IMR-90 (cell line): ENCODE measurements at regions not wholly inside any gene's neighbourhood (a gene's known extent, or its start where the extent isn't known, plus 50 kb on each side); places are given as distances from the start of the nearest gene placed in this dataset.
A peak's percentile ranks its signal among the peaks of the same experiment; 100 is the strongest.

Experiments
- ATAC-seq: fragments of 200-7000 bp; cut with Tn5 transposase; 2 replicates; pipeline ENCODE4 v1.9.1; 2020; ENCODE audit warnings: low read depth, mild to moderate bottlenecking, moderate library complexity
- BruUV-seq: library from RNA; stranded (reverse); fragments of 400-500 nt; replicated peaks from 2 replicates; lab custom pipeline; 2021; lab: Mats Ljungman, UMichigan
- CTCF ChIA-PET: fragments of 300-600 bp; formaldehyde crosslinking; extraction: SDS; loops from one replicate; lab custom pipeline; 2021; ENCODE audit warnings: antibody characterized with exemption; lab: Yijun Ruan, JAX
- POLR2A ChIA-PET: fragments of 300-600 bp; sonication (Branson Sonifier 250); formaldehyde crosslinking; loops from one replicate; lab custom pipeline; 2022; ENCODE audit warnings: antibody characterized with exemption; ENCODE audit not compliant: unreplicated experiment; lab: Charles Lee
- DNase-seq: peaks from one replicate; pipeline ENCODE4 v3.0.0; 2013
- H2AFZ ChIP-seq: replicated peaks from 2 replicates; pipeline ENCODE3; 2013; ENCODE audit warnings: low read length, mild to moderate bottlenecking; ENCODE audit not compliant: poor library complexity
- H2AK5ac ChIP-seq: 2 replicates; pipeline ENCODE4 v1.6.1; 2013; ENCODE audit warnings: low read depth, low read length, inconsistent platforms
- H2AK9ac ChIP-seq: replicated peaks from 2 replicates; pipeline ENCODE3; 2013; ENCODE audit warnings: mild to moderate bottlenecking, low read depth, low read length, moderate library complexity; ENCODE audit not compliant: poor library complexity
- H2BK120ac ChIP-seq: 2 replicates; pipeline ENCODE4 v1.6.1; 2013; ENCODE audit warnings: low read depth, low read length, inconsistent platforms
- H2BK15ac ChIP-seq: 3 replicates; pipeline ENCODE4 v1.6.1; 2013; ENCODE audit warnings: low read depth, low read length, inconsistent platforms
- H2BK20ac ChIP-seq: 2 replicates; pipeline ENCODE4 v1.6.1; 2013; ENCODE audit warnings: low read depth, mild to moderate bottlenecking, inconsistent platforms, low read length, moderate library complexity
- H2BK5ac ChIP-seq: 2 replicates; pipeline ENCODE4 v1.6.1; 2013; ENCODE audit warnings: mild to moderate bottlenecking, low read depth, low read length, inconsistent platforms; ENCODE audit not compliant: poor library complexity, severe bottlenecking
- H3K14ac ChIP-seq: replicated peaks from 2 replicates; pipeline ENCODE4 v1.6.1; 2013; ENCODE audit warnings: low read depth, low read length, inconsistent platforms
- H3K18ac ChIP-seq: 2 replicates; pipeline ENCODE4 v1.6.1; 2013; ENCODE audit warnings: low read depth, low read length, control low read depth
- H3K23ac ChIP-seq: 2 replicates; pipeline ENCODE4 v1.6.1; 2013; ENCODE audit warnings: low read depth, low read length, inconsistent platforms
- H3K27ac ChIP-seq: 2 replicates; pipeline ENCODE4 v1.5.1; 2013; ENCODE audit warnings: mild to moderate bottlenecking, control low read depth, low read length; ENCODE audit not compliant: insufficient read depth
- H3K27me3 ChIP-seq: 2 replicates; pipeline ENCODE4 v1.6.1; 2013; ENCODE audit warnings: low read length; ENCODE audit not compliant: control insufficient read depth, insufficient read depth
- H3K36me3 ChIP-seq: 2 replicates; pipeline ENCODE4 v1.6.1; 2013; ENCODE audit warnings: low read length, mixed read lengths; ENCODE audit not compliant: control insufficient read depth, insufficient read depth
- H3K4ac ChIP-seq: 2 replicates; pipeline ENCODE4 v1.6.1; 2013; ENCODE audit warnings: low read depth, low read length, inconsistent platforms
- H3K4me1 ChIP-seq: 2 replicates; pipeline ENCODE4 v1.6.1; 2013; ENCODE audit warnings: low read length, mixed read lengths; ENCODE audit not compliant: control insufficient read depth, insufficient read depth
- H3K4me2 ChIP-seq: 2 replicates; pipeline ENCODE4 v1.6.1; 2013; ENCODE audit warnings: low read depth, mild to moderate bottlenecking, control low read depth, low read length, moderate library complexity
- H3K4me3 ChIP-seq: 2 replicates; pipeline ENCODE4 v1.5.1; 2013; ENCODE audit warnings: low read depth, mild to moderate bottlenecking, control low read depth, low read length, moderate library complexity; ENCODE audit not compliant: insufficient read depth
- H3K56ac ChIP-seq: 2 replicates; pipeline ENCODE4 v1.6.1; 2013; ENCODE audit warnings: low read length, inconsistent platforms; ENCODE audit not compliant: insufficient read depth; ENCODE audit errors: extremely low read depth
- H3K79me1 ChIP-seq, 2 experiments: 2 replicates each; pipeline ENCODE4 v1.6.1; 2013; ENCODE audit warnings: low read length in 2 of 2, inconsistent platforms in 1 of 2, low read depth in 1 of 2
- H3K9ac ChIP-seq: 2 replicates; pipeline ENCODE4 v1.6.1; 2013; ENCODE audit warnings: low read depth, low read length, control low read depth
- H3K9me1 ChIP-seq: 2 replicates; pipeline ENCODE4 v1.6.1; 2013; ENCODE audit warnings: low read length, inconsistent platforms; ENCODE audit not compliant: insufficient read depth
- H3K9me3 ChIP-seq: 2 replicates; pipeline ENCODE4 v1.6.1; 2013; ENCODE audit warnings: low read length; ENCODE audit not compliant: control insufficient read depth, insufficient read depth
- H4K20me1 ChIP-seq: 2 replicates; pipeline ENCODE4 v1.6.1; 2013; ENCODE audit warnings: low read length, inconsistent platforms; ENCODE audit not compliant: insufficient read depth
- H4K5ac ChIP-seq: 2 replicates; pipeline ENCODE4 v1.6.1; 2013; ENCODE audit warnings: mild to moderate bottlenecking, low read depth, low read length, control low read depth
- H4K8ac ChIP-seq, 2 experiments: 2 replicates each; pipeline ENCODE4 v1.6.1; 2013; ENCODE audit warnings: low read depth in 2 of 2, low read length in 2 of 2, control low read depth in 1 of 2, inconsistent platforms in 1 of 2
- H4K91ac ChIP-seq: 2 replicates; pipeline ENCODE4 v1.6.1; 2013; ENCODE audit warnings: low read depth, low read length, inconsistent platforms; ENCODE audit not compliant: insufficient read depth
- BHLHE40 ChIP-seq: fragments of 150-350 bp; IDR thresholded peaks from 2 replicates; pipeline ENCODE4 v1.6.1; 2016; ENCODE audit warnings: mild to moderate bottlenecking, low read depth, low read length
- CEBPB ChIP-seq: IDR thresholded peaks from 2 replicates; pipeline ENCODE4 v1.6.1; 2012; ENCODE audit warnings: low read depth, low read length, improper control_type of control experiment
- ELK1 ChIP-seq: fragments of 150-350 bp; IDR thresholded peaks from 2 replicates; pipeline ENCODE4 v1.6.1; 2016; ENCODE audit warnings: low read depth, mild to moderate bottlenecking, low read length, moderate library complexity, borderline replicate concordance
- MAFK ChIP-seq: IDR thresholded peaks from 2 replicates; pipeline ENCODE4 v1.6.1; 2012; ENCODE audit warnings: low read depth, low read length, improper control_type of control experiment
- NFE2L2 ChIP-seq: fragments of 150-350 bp; IDR thresholded peaks from 2 replicates; pipeline ENCODE4 v1.6.1; 2016; ENCODE audit warnings: low read depth, mild to moderate bottlenecking, low read length
- RCOR1 ChIP-seq: IDR thresholded peaks from 2 replicates; pipeline ENCODE4 v1.6.1; 2012; ENCODE audit warnings: mild to moderate bottlenecking, low read length, improper control_type of control experiment; ENCODE audit not compliant: insufficient replicate concordance
- RFX5 ChIP-seq: IDR thresholded peaks from 2 replicates; pipeline ENCODE4 v1.8.0; 2012; ENCODE audit warnings: low read depth, mild to moderate bottlenecking, low read length, moderate library complexity
- SMC3 ChIP-seq: fragments of 150-350 bp; IDR thresholded peaks from 2 replicates; pipeline ENCODE4 v1.6.1; 2016; ENCODE audit warnings: low read depth, mild to moderate bottlenecking, antibody characterized with exemption, low read length, moderate library complexity
- WGBS, 2 experiments: methylation state at CpG; one replicate each; pipeline versions ENCODE4 v1.1.5 to v1.1.7; 2013; ENCODE audit warnings: missing lambda C conversion rate in 2 of 2; ENCODE audit not compliant: insufficient read length in 1 of 2; ENCODE audit errors: extremely low coverage in 2 of 2; 5-methylcytosine and 5-hydroxymethylcytosine counted together
- dilution Hi-C: fragments of 300-500 bp; cut with HindIII; formaldehyde crosslinking; loops from one replicate; pipeline ENCODE4 v1.14.3; 2018; ENCODE audit warnings: low sequenced_read_pairs; ENCODE audit not compliant: unreplicated experiment
- in situ Hi-C: fragments of 300-500 bp; cut with MboI; formaldehyde crosslinking; loops from 3 replicates; pipeline ENCODE4 v1.14.3; 2019; ENCODE audit warnings: low sequenced_read_pairs, inconsistent platforms, mixed read lengths
- intact Hi-C: fragments of 100-400 bp; cut with micrococcal nuclease; formaldehyde crosslinking; loops from 2 replicates; pipeline ENCODE4 v1.10.0; 2022

DNA sequence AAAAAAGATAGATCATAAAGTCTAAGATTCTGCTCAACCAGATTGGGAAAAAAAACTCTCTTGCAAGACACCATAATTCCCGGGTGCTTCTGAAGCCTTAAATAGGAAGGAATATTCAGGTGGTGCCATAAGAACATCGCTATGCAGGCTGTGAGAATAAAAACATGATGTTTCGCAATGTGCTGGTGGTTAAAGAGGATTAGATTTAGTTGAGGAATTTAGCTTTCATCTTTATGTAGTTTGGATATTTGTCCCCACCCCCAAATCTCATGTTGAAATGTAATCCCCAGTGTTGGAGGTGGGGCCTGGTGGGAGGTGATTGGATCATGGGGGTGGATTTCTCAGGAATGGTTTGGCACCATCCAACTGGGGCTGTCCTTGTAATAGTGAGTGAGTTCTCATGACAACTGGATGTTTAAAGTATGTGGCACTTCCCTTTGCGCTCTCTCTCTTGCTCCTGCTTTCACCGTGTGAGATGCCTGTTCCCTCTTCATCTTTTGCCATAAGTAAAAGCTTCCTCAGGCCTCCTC is 132.2 kb downstream of the AKAIN1 start:
- H3K79me1 ChIP-seq, result no peaks in the 10 kb centered on the region
- no peaks in the 10 kb centered on the region for H3K4me1 ChIP-seq
- H4K91ac ChIP-seq, result no peak overlapping the region
- no peak overlapping the region for H2BK15ac ChIP-seq
- no peak overlapping the region for H2BK20ac ChIP-seq
- DNase-seq (no peak), ATAC-seq (no peak)
- ChIA-PET CTCF (interaction anchor here (0.9 kb wide), 1 partner anchor 958 kb away, joined by 4 read pairs; no protein-coding TSS in a partner anchor), POLR2A (no interaction called here)
- H3K36me3 ChIP-seq, result no peaks in the 10 kb centered on the region
- TF ChIP-seq BHLHE40, result no peak
- no peak for TF ChIP-seq RCOR1
- no peak for TF ChIP-seq MAFK
- TF ChIP-seq NFE2L2, result no peak
- no peak for TF ChIP-seq SMC3
- TF ChIP-seq CEBPB, result peak; percentile 58
- no peak for TF ChIP-seq ELK1
- TF ChIP-seq RFX5, result no peak
- H3K27ac ChIP-seq, result no peak overlapping the region
- H3K9me3 ChIP-seq, result no peaks in the 10 kb centered on the region; the same call in 1 of the 2 replicates
- dilution Hi-C loops, result no loop called here
- no peak overlapping the region for H2BK120ac ChIP-seq
- BruUV-seq, result no TSS peak
- H3K18ac ChIP-seq, result no peak overlapping the region
- no peak overlapping the region for H2BK5ac ChIP-seq
- WGBS, 2 experiments, result no CpG with 5 or more reads among the region's 5 CpGs
- H3K56ac ChIP-seq, result no peak overlapping the region
- no peak overlapping the region for H3K4me2 ChIP-seq
- no peak overlapping the region for H3K4me3 ChIP-seq
- no peak overlapping the region for H4K5ac ChIP-seq
- H2AFZ ChIP-seq, result no peak overlapping the region
- H2AK9ac ChIP-seq, result no peak overlapping the region
- H2AK5ac ChIP-seq, result no peak overlapping the region
- H4K8ac ChIP-seq, result no peak overlapping the region
- no peaks in the 10 kb centered on the region for H4K20me1 ChIP-seq
- no peaks in the 10 kb centered on the region for H3K9me1 ChIP-seq
- intact Hi-C loops, result no loop called here
- H3K9ac ChIP-seq, result no peak overlapping the region
- in situ Hi-C loops, result no loop called here
- no peak overlapping the region for H3K4ac ChIP-seq
- no peaks in the 10 kb centered on the region for H3K27me3 ChIP-seq
- H3K14ac ChIP-seq, result no peak overlapping the region
- no peak overlapping the region for H3K23ac ChIP-seq
